IPS DF 6.9 (cell line): ENCODE measurements at regions not wholly inside any gene's neighbourhood (a gene's known extent, or its start where the extent isn't known, plus 50 kb on each side); places are given as distances from the start of the nearest gene placed in this dataset.

Source experiments
- DNase-seq: peaks from one replicate; pipeline ENCODE4 v3.0.0-alpha.2; 2013; ENCODE audit warnings: low read depth, low spot score
- H3K27ac ChIP-seq: one replicate; pipeline ENCODE4 v1.5.1; 2013; ENCODE audit warnings: low read length, control low read depth
- H3K27me3 ChIP-seq: 2 replicates; pipeline ENCODE4 v1.6.1; 2013; ENCODE audit warnings: mild to moderate bottlenecking, low read length; ENCODE audit not compliant: control insufficient read depth, insufficient read depth
- H3K36me3 ChIP-seq: 2 replicates; pipeline ENCODE4 v1.6.1; 2013; ENCODE audit warnings: low read length; ENCODE audit not compliant: control insufficient read depth, insufficient read depth
- H3K4me1 ChIP-seq: 2 replicates; pipeline ENCODE4 v1.6.1; 2013; ENCODE audit warnings: low read length; ENCODE audit not compliant: control insufficient read depth, insufficient read depth
- H3K4me3 ChIP-seq: 2 replicates; pipeline ENCODE4 v1.5.1; 2013; ENCODE audit warnings: mild to moderate bottlenecking, low read length
- H3K9me3 ChIP-seq: 2 replicates; pipeline ENCODE4 v1.6.1; 2013; ENCODE audit warnings: low read length, inconsistent platforms; ENCODE audit not compliant: control insufficient read depth, insufficient read depth
- WGBS: extraction: QIAGEN DNeasy Blood & Tissue Kit; methylation state at CpG from one replicate; pipeline ENCODE4 v1.1.7; 2013; ENCODE audit warnings: mixed read lengths, missing lambda C conversion rate; ENCODE audit not compliant: insufficient read length, insufficient coverage; 5-methylcytosine and 5-hydroxymethylcytosine counted together

- no peak overlapping the region for H3K27ac ChIP-seq
- H3K9me3 ChIP-seq, result no peaks in the 10 kb centered on the region
- no peaks in the 10 kb centered on the region for H3K36me3 ChIP-seq
- no CpG with 5 or more reads among the region's 2 CpGs for WGBS
- no peaks in the 10 kb centered on the region for H3K27me3 ChIP-seq
- no peak overlapping the region for H3K4me3 ChIP-seq
- no peak for DNase-seq
- H3K4me1 ChIP-seq, result no peaks in the 10 kb centered on the region
Observed at GRCh38 chr18:27899893-27900292, 277.0 kb downstream of the CDH2 start.

DNA sequence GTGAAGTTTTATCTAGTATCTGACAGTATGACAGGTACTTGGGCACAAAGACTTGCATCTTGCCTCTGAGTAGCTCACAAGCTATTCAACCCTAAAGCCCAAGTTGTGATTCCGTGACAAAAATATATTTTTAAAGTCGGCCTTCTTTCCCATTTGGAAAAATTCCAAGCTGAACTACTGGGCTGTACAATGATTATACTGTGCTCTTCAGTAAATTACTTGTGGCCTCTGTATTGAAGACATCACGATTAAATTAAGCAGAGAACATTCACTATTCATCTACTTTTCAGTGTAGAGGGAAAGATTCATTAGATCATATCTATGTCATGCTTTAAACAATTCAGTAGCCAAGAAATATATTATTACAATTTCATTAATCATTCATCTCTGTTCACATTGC, 282.2 kb downstream of the CDH2 start:
- no peaks in the 10 kb centered on the region for H3K9me3 ChIP-seq
- H3K4me3 ChIP-seq, result no peak overlapping the region
- H3K27me3 ChIP-seq, result no peaks in the 10 kb centered on the region
- no peaks in the 10 kb centered on the region for H3K4me1 ChIP-seq
- no peak overlapping the region for H3K27ac ChIP-seq
- no peak for DNase-seq
- H3K36me3 ChIP-seq, result no peaks in the 10 kb centered on the region
- WGBS, result no CpG with 5 or more reads among the region's 3 CpGs

DNA sequence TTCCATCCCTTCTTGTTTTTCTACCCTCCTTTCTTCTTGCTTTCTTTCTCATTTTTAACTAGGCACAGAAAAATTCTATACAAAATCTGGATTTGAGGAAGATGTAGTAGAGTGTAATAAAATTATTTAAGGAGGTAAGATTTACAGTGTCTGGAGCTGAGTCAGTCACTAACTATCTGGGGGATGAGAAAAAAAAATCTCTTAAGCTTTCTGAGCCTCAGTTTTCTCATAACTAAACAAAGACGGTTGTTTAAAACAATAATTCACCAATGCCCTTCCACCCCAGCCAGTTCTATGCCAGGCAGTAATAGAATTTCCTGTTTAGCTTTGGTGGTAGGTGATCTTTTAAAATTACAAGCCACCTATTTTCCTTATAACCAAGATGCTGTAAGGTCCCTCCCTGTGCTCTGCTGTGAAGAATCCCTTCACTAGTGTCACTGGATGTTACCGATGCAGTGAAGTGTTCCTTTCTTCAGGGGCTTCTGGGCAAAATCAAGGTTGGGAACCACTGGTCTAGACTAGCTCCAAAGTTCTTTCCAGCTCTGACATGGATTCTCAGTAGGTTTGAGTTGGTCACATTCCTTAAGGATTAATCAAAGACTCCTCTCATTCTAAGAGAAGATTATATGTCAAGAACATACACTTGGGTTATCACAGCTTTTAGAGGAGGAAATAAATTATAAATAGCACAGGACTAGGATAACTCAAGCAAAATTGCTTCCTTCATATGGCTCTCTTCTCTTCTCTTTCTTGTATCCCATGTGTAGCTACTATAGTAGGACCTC, 289.0 kb downstream of the CDH2 start:
- Histone ChIP-seq H3K36me3 (no peaks in the 10 kb centered on the region), H3K27ac (no peak overlapping the region), H3K4me1 (no peaks in the 10 kb centered on the region), H3K27me3 (no peaks in the 10 kb centered on the region), H3K9me3 (no peaks in the 10 kb centered on the region), H3K4me3 (no peak overlapping the region)
- WGBS, result no CpG with 5 or more reads among the region's 2 CpGs
- DNase-seq, result no peak

DNA sequence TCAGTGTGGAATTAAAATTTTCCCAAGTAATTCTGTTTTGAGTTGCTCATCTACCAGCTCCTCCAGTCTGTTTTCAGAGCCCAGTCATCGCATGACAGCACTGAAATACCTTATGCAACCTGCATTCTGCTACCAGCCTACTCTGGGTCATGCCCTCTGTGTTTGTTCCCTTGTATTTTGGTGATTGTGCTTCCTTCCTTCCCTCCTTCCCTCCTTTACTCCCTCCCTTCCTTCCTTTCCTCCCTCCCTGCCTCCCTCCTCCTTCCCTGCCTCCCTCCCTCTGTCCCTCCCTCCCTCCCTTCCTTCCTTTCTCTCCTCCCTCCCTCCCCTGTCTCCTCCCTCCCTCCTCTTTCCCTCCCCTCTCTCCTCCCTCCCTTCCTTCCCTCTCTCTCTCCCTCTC, 289.6 kb downstream of the CDH2 start:
- Histone ChIP-seq H3K4me3 (no peak overlapping the region), H3K36me3 (no peaks in the 10 kb centered on the region), H3K27ac (no peak overlapping the region), H3K4me1 (no peaks in the 10 kb centered on the region), H3K27me3 (no peaks in the 10 kb centered on the region), H3K9me3 (no peaks in the 10 kb centered on the region)
- DNase-seq, result no peak
- no CpG with 5 or more reads among the region's 1 CpG for WGBS

DNA sequence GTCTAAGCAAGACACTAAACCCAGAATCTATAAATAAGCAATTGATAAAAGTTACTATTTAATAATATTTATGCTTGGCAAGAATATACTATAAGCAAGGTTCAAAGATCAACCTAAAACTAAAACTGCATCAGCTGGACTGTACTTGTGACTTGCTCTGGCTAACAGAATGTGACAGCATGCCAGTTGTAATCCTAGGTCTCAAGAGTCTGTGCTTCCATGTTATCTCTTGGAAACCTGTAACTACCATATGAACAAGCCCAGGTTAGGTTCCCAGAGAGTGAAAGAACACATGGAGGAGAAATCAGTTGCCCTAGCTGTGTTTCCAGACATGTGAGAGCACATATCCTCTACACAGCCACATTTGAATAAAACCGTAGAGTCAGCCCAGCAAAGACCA, 297.4 kb downstream of the CDH2 start:
- no peak overlapping the region for H3K4me3 ChIP-seq
- no peak for DNase-seq
- WGBS, result no CpG with 5 or more reads among the region's 1 CpG
- H3K27me3 ChIP-seq, result no peaks in the 10 kb centered on the region
- H3K9me3 ChIP-seq, result no peaks in the 10 kb centered on the region
- H3K36me3 ChIP-seq, result no peaks in the 10 kb centered on the region
- no peaks in the 10 kb centered on the region for H3K4me1 ChIP-seq
- H3K27ac ChIP-seq, result no peak overlapping the region

- no peaks in the 10 kb centered on the region for H3K4me1 ChIP-seq
- H3K27me3 ChIP-seq, result no peaks in the 10 kb centered on the region
- H3K9me3 ChIP-seq, result no peaks in the 10 kb centered on the region
- WGBS, result no CpG with 5 or more reads among the region's 5 CpGs
- no peak overlapping the region for H3K4me3 ChIP-seq
- DNase-seq, result no peak
- no peaks in the 10 kb centered on the region for H3K36me3 ChIP-seq
- no peak overlapping the region for H3K27ac ChIP-seq
Observed at GRCh38 chr18:27871726-27872125, 305.2 kb downstream of the CDH2 start.

DNA sequence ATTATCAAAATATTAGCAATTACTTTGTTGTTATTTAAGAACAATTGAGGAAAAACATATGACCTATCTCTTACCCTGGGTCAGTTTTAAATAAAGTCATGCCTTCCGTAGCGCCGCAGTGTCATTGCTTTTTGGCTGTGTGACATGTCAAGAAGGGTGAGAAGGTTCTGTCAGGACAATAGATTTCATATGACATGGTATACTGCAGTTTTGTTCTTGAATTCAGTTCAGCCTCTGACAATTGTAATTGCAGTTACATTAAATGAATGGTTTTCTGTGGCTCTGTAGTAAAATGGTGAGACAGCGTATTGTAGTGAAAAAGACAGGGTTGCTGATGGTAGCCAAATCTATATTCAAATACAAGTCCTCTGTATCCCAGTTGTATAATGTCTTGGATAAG, 307.2 kb downstream of the CDH2 start:
- Histone ChIP-seq H3K27me3 (no peaks in the 10 kb centered on the region), H3K36me3 (no peaks in the 10 kb centered on the region), H3K27ac (no peak overlapping the region), H3K4me3 (no peak overlapping the region), H3K4me1 (no peaks in the 10 kb centered on the region), H3K9me3 (no peaks in the 10 kb centered on the region)
- DNase-seq, result no peak
- no CpG with 5 or more reads among the region's 4 CpGs for WGBS

GRCh38 chr18:27865431-27865830, 311.5 kb downstream of the CDH2 start:
- no CpG with 5 or more reads among the region's 1 CpG for WGBS
- H3K4me3 ChIP-seq, result no peak overlapping the region
- H3K27me3 ChIP-seq, result no peaks in the 10 kb centered on the region
- no peak for DNase-seq
- H3K9me3 ChIP-seq, result no peaks in the 10 kb centered on the region
- no peak overlapping the region for H3K27ac ChIP-seq
- H3K36me3 ChIP-seq, result no peaks in the 10 kb centered on the region
- no peaks in the 10 kb centered on the region for H3K4me1 ChIP-seq

- Histone ChIP-seq H3K27ac (no peak overlapping the region), H3K36me3 (no peaks in the 10 kb centered on the region), H3K9me3 (no peaks in the 10 kb centered on the region), H3K4me1 (no peaks in the 10 kb centered on the region), H3K4me3 (no peak overlapping the region), H3K27me3 (no peaks in the 10 kb centered on the region)
- WGBS, result no CpG with 5 or more reads among the region's 4 CpGs
- no peak for DNase-seq
Observed at GRCh38 chr18:27863780-27864430, 313.0 kb downstream of the CDH2 start.

GRCh38 chr18:27862041-27862682, 314.8 kb downstream of the CDH2 start:
- H3K27me3 ChIP-seq, result no peaks in the 10 kb centered on the region
- no peaks in the 10 kb centered on the region for H3K9me3 ChIP-seq

More at GRCh38 chr18:27862041-27862682, 314.8 kb downstream of the CDH2 start:
- no peaks in the 10 kb centered on the region for H3K4me1 ChIP-seq
- no peak overlapping the region for H3K4me3 ChIP-seq
- WGBS, result no CpG with 5 or more reads among the region's 7 CpGs
- H3K27ac ChIP-seq, result no peak overlapping the region
- no peak for DNase-seq
- no peaks in the 10 kb centered on the region for H3K36me3 ChIP-seq
